Endodermal cell (in vitro differentiated cells): ENCODE measurements at regions not wholly inside any gene's neighbourhood (a gene's known extent, or its start where the extent isn't known, plus 50 kb on each side); places are given as distances from the start of the nearest gene placed in this dataset.

Experiments
- DNase-seq: peaks from one replicate; pipeline ENCODE4 v3.0.0-alpha.2; 2017
- H3K27ac ChIP-seq: 2 replicates; pipeline ENCODE4 v1.5.1; 2013; ENCODE audit warnings: mild to moderate bottlenecking, low read depth, low read length, moderate library complexity
- H3K27me3 ChIP-seq: 2 replicates; pipeline ENCODE4 v1.6.1; 2013; ENCODE audit warnings: mild to moderate bottlenecking, low read length, moderate library complexity; ENCODE audit not compliant: insufficient read depth, control insufficient read depth, poor library complexity, severe bottlenecking
- H3K36me3 ChIP-seq: 2 replicates; pipeline ENCODE4 v1.7.0; 2013; ENCODE audit warnings: mild to moderate bottlenecking, low read length, moderate library complexity; ENCODE audit not compliant: control insufficient read depth, insufficient read depth
- H3K4me1 ChIP-seq: one replicate; pipeline ENCODE4 v1.7.0; 2013; ENCODE audit warnings: low read length; ENCODE audit not compliant: control insufficient read depth, insufficient read depth
- H3K4me3 ChIP-seq: 2 replicates; pipeline ENCODE4 v1.5.1; 2013; ENCODE audit warnings: mild to moderate bottlenecking, low read length, moderate library complexity
- H3K9ac ChIP-seq: 2 replicates; pipeline ENCODE4 v1.6.1; 2013; ENCODE audit warnings: mild to moderate bottlenecking, low read length, moderate library complexity; ENCODE audit not compliant: poor library complexity, severe bottlenecking; ENCODE audit errors: extremely low read depth
- H3K9me3 ChIP-seq: 2 replicates; pipeline ENCODE4 v1.6.1; 2013; ENCODE audit warnings: mild to moderate bottlenecking, low read length, moderate library complexity; ENCODE audit not compliant: control insufficient read depth
- H3K27ac Mint-ChIP-seq: 2 replicates; pipeline ENCODE4 v1.8.0; 2020; ENCODE audit warnings: mixed read lengths
- H3K27me3 Mint-ChIP-seq: 2 replicates; pipeline ENCODE4 v1.8.0; 2021; ENCODE audit warnings: mild to moderate bottlenecking, mixed read lengths; ENCODE audit not compliant: insufficient read depth
- H3K36me3 Mint-ChIP-seq: 2 replicates; pipeline ENCODE4 v1.8.0; 2020; ENCODE audit warnings: low read depth, mixed read lengths
- H3K4me1 Mint-ChIP-seq: 2 replicates; pipeline ENCODE4 v1.8.0; 2020; ENCODE audit warnings: mixed read lengths
- H3K4me3 Mint-ChIP-seq: 2 replicates; pipeline ENCODE4 v1.8.0; 2020; ENCODE audit warnings: mild to moderate bottlenecking, moderate library complexity, mixed read lengths
- H3K9me3 Mint-ChIP-seq: 2 replicates; pipeline ENCODE4 v1.8.0; 2020; ENCODE audit warnings: mild to moderate bottlenecking, mixed read lengths
- WGBS, 2 experiments: methylation state at CpG; one replicate each; pipeline versions ENCODE4 v1.1.5 to v1.1.7; 2013; ENCODE audit warnings: missing lambda C conversion rate in 2 of 2, mixed read lengths in 1 of 2; ENCODE audit not compliant: insufficient coverage in 1 of 2, insufficient read length in 1 of 2; 5-methylcytosine and 5-hydroxymethylcytosine counted together
- TF ChIP-seq, protein P1 (sequence below): fragments of 200-600 bp; sonication (generic); conservative IDR thresholded peaks from 2 replicates; pipeline ENCODE4 v1.5.0; 2021; ENCODE audit warnings: antibody characterized with exemption, mild to moderate bottlenecking

DNA sequence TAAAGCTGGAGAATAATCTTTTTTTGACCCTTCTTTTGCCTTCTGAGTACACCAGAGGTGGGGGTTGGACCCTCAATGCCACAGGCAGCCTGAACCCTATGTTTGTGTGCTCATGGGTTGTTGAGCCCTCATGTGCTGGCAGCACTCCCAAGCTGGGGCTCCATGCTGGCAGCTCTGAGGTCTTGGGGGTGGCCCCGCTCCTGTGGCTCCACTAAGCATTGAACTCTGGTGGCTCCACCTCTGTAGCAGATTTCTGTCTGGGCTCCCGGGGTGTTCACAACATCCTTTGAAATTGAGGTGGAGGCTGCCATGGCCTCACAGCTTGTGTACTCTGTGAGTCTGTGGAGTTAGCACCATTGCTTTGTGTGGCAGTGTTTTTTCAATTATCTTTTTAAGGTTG lies 557.4 kb upstream of the SEL1L start:
- peaks cover 7% of the 10 kb centered on the region for H3K9me3 Mint-ChIP-seq

DNA sequence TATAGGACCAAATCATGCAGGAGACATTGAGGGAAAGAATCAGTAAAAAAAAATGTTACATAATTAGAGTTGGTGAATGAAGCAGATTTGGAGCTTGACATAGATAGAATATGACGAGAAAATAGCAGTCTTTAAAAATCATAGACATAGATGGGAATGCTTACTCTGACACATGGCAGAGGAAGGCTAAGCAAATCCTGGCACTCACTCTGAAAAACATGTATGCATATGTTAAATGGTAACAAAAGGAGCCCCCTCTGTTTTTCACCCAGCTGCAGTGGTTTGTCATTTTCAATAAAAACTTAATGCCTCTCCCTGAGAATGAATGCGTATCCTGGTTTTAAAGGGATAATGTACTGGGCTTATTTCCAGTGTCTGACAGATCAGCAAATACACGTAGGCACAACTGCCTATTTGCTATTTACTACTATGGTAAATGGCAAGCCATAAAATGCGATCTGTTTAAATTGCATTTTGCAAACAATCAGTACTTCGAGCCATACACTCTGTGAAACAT lies 561.2 kb upstream of the SEL1L start:
- Histone ChIP-seq H3K36me3 (no peaks in the 10 kb centered on the region), H3K4me1 (no peaks in the 10 kb centered on the region), H3K9ac (no peak overlapping the region), H3K9me3 (no peaks in the 10 kb centered on the region), H3K27ac (no peak overlapping the region), H3K27me3 (no peaks in the 10 kb centered on the region), H3K4me3 (no peak overlapping the region)
- no peak for DNase-seq
- no peaks in the 10 kb centered on the region for H3K36me3 Mint-ChIP-seq
- no peaks in the 10 kb centered on the region for H3K4me1 Mint-ChIP-seq
- H3K9me3 Mint-ChIP-seq, result peaks cover 7% of the 10 kb centered on the region
- no peaks in the 10 kb centered on the region for H3K27me3 Mint-ChIP-seq
- WGBS, 2 experiments, result 79 to 89% methylated on average over 3 to 5 of the region's 5 CpGs
- no peak overlapping the region for H3K4me3 Mint-ChIP-seq
- H3K27ac Mint-ChIP-seq, result no peak overlapping the region
- TF ChIP-seq, protein P1, sequence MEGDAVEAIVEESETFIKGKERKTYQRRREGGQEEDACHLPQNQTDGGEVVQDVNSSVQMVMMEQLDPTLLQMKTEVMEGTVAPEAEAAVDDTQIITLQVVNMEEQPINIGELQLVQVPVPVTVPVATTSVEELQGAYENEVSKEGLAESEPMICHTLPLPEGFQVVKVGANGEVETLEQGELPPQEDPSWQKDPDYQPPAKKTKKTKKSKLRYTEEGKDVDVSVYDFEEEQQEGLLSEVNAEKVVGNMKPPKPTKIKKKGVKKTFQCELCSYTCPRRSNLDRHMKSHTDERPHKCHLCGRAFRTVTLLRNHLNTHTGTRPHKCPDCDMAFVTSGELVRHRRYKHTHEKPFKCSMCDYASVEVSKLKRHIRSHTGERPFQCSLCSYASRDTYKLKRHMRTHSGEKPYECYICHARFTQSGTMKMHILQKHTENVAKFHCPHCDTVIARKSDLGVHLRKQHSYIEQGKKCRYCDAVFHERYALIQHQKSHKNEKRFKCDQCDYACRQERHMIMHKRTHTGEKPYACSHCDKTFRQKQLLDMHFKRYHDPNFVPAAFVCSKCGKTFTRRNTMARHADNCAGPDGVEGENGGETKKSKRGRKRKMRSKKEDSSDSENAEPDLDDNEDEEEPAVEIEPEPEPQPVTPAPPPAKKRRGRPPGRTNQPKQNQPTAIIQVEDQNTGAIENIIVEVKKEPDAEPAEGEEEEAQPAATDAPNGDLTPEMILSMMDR, result no peak

More for the DNA sequence above, 557.4 kb upstream of the SEL1L start:
- H3K27me3 Mint-ChIP-seq, result no peaks in the 10 kb centered on the region
- H3K36me3 Mint-ChIP-seq, result no peaks in the 10 kb centered on the region
- H3K9ac ChIP-seq, result no peak overlapping the region
- TF ChIP-seq, protein P1, result no peak
- H3K9me3 ChIP-seq, result no peaks in the 10 kb centered on the region
- no peak overlapping the region for H3K27ac Mint-ChIP-seq
- no peaks in the 10 kb centered on the region for H3K36me3 ChIP-seq
- no peak overlapping the region for H3K27ac ChIP-seq
- no peak for DNase-seq
- 87% methylated on average over 2 of the region's 2 CpGs; no CpG with 5 or more reads in 1 of the 2 experiments for WGBS, 2 experiments
- no peaks in the 10 kb centered on the region for H3K4me1 ChIP-seq
- no peak overlapping the region for H3K4me3 ChIP-seq
- no peaks in the 10 kb centered on the region for H3K4me1 Mint-ChIP-seq
- no peaks in the 10 kb centered on the region for H3K27me3 ChIP-seq
- H3K4me3 Mint-ChIP-seq, result no peak overlapping the region

- H3K4me3 ChIP-seq, result no peak overlapping the region
- no peak for DNase-seq
- H3K9me3 ChIP-seq, result no peaks in the 10 kb centered on the region
- H3K27me3 Mint-ChIP-seq, result no peaks in the 10 kb centered on the region
- no peak overlapping the region for H3K9ac ChIP-seq
- no peaks in the 10 kb centered on the region for H3K9me3 Mint-ChIP-seq
- H3K4me3 Mint-ChIP-seq, result no peak overlapping the region
- H3K4me1 ChIP-seq, result no peaks in the 10 kb centered on the region
- H3K27ac Mint-ChIP-seq, result no peak overlapping the region
- H3K27ac ChIP-seq, result no peak overlapping the region
- WGBS, 2 experiments, result 83 to 100% methylated on average over 1 of the region's 1 CpG
- TF ChIP-seq, protein P1, result no peak
- H3K4me1 Mint-ChIP-seq, result no peaks in the 10 kb centered on the region
- no peaks in the 10 kb centered on the region for H3K36me3 ChIP-seq
- H3K27me3 ChIP-seq, result no peaks in the 10 kb centered on the region
- H3K36me3 Mint-ChIP-seq, result no peaks in the 10 kb centered on the region
These were observed 570.4 kb upstream of the SEL1L start for GRCh38 chr14:82104013-82104412.
